ENCODE measurements at regions not wholly inside any gene's neighbourhood (a gene's known extent, or its start where the extent isn't known, plus 50 kb on each side); places are given as distances from the start of the nearest gene placed in this dataset.

DNA sequence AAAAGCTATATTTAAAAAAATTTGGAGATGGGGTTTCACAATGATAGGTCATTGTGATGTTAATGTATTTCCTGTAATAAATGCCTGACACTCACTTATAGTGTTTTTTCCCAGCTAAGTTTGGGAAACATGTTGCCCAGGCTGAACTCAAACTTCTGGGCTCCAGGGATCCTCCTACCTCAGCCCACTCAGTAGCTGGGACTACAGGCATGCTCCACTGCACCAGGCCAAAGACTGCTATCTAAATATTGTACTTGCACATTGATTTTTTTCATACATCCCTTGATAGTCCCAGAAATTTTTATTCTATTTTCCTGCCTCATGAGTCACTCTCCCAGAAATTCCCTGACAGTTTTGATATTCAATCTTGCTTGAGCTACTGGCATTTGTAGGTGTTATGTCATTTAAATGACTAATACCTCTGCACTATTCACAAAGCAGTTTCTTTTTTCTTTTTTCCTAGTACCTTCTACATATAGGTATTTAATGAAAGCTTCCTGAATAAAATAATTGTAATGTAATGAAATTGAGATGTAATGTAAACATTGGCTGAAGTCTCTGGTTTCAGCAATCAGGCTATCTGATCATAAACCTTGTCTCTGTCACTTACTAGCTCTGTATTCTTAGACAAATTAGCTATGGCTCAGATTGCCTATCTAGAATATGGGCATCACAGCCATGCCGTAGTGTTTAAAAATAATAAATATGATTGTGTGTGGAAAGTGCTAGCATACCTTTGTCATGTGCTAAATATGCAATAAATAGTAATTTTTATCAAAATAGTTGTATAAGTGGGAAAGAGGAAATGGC is 1973.0 kb upstream of the AGA start (continued):
- TF ChIP-seq MEF2B (IDR thresholded peaks at IDR 0.05; ENCODE audit: partially characterized antibody, poor library complexity, severe bottlenecking): no peak
- no peak for TF ChIP-seq NRF1 (conservative IDR thresholded peaks at IDR 0.05; ENCODE audit: low read depth, low read length)
- TF ChIP-seq SUZ12 (IDR thresholded peaks at IDR 0.05; ENCODE audit: unreplicated experiment): no peak
- TF ChIP-seq PRDM15 (CRISPR knock-in tag; IDR thresholded peaks at IDR 0.05): no peak

DNA sequence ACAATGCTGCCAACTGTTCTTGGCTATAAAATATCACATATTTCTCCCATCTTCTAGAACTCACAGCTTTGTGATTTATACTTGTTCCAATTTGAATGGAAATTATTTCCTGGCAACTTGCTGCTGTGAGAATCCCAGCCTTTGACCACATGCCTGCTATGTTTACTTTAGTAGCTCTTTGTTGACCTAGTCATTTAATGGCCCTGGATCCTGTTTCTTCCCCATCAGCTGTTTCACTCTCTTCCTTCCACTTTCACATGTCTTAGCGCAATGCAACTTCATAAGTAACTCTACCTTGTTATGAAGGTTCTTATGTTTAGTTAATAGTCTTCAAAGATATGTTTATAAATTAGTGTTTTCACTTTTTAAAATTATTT is 1973.6 kb upstream of the AGA start:
- in situ Hi-C loops (cut with MboI): no loop called here
- no TSS peak for BruUV-seq (replicated peaks)
- TF ChIP-seq MYB (IDR thresholded peaks at IDR 0.05; ENCODE audit: borderline replicate concordance, low read depth, low read length): no peak
- TF ChIP-seq WRNIP1 (IDR thresholded peaks at IDR 0.05; ENCODE audit: borderline replicate concordance, low read depth, low read length): no peak
- TF ChIP-seq SUZ12 (IDR thresholded peaks at IDR 0.05; ENCODE audit: unreplicated experiment): no peak
- TF ChIP-seq, protein P1, sequence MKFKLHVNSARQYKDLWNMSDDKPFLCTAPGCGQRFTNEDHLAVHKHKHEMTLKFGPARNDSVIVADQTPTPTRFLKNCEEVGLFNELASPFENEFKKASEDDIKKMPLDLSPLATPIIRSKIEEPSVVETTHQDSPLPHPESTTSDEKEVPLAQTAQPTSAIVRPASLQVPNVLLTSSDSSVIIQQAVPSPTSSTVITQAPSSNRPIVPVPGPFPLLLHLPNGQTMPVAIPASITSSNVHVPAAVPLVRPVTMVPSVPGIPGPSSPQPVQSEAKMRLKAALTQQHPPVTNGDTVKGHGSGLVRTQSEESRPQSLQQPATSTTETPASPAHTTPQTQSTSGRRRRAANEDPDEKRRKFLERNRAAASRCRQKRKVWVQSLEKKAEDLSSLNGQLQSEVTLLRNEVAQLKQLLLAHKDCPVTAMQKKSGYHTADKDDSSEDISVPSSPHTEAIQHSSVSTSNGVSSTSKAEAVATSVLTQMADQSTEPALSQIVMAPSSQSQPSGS (IDR thresholded peaks at IDR 0.05; ENCODE audit: low read length): no peak
- no peak for TF ChIP-seq TCF12 (IDR thresholded peaks at IDR 0.05; ENCODE audit: low read depth, low read length)
- no peak for TF ChIP-seq NBN (IDR thresholded peaks at IDR 0.05)
- TF ChIP-seq SMARCA5 (IDR thresholded peaks at IDR 0.05): no peak
- no peak for TF ChIP-seq ZNF384 (IDR thresholded peaks at IDR 0.05; ENCODE audit: borderline replicate concordance, low read depth, low read length)
- TF ChIP-seq, protein P2, sequence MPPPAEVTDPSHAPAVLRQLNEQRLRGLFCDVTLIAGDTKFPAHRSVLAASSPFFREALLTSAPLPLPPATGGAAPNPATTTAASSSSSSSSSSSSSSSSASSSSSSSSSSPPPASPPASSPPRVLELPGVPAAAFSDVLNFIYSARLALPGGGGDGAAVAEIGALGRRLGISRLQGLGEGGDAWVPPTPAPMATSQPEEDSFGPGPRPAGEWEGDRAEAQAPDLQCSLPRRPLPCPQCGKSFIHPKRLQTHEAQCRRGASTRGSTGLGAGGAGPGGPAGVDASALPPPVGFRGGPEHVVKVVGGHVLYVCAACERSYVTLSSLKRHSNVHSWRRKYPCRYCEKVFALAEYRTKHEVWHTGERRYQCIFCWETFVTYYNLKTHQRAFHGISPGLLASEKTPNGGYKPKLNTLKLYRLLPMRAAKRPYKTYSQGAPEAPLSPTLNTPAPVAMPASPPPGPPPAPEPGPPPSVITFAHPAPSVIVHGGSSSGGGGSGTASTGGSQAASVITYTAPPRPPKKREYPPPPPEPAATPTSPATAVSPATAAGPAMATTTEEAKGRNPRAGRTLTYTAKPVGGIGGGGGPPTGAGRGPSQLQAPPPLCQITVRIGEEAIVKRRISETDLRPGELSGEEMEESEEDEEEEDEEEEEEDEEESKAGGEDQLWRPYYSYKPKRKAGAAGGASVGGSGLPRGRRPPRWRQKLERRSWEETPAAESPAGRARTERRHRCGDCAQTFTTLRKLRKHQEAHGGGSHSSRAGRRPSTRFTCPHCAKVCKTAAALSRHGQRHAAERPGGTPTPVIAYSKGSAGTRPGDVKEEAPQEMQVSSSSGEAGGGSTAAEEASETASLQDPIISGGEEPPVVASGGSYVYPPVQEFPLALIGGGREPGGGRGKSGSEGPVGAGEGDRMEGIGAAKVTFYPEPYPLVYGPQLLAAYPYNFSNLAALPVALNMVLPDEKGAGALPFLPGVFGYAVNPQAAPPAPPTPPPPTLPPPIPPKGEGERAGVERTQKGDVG (CRISPR knock-in tag; IDR thresholded peaks at IDR 0.05): no peak
- TF ChIP-seq NFYA (IDR thresholded peaks at IDR 0.05; ENCODE audit: borderline replicate concordance, low read depth, low read length): no peak
- TF ChIP-seq MYC (IDR thresholded peaks at IDR 0.05; ENCODE audit: insufficient read depth, insufficient read length, insufficient replicate concordance, low read length, severe bottlenecking): no peak

More for the DNA sequence above, 1973.6 kb upstream of the AGA start:
- H3K36me3 ChIP-seq (ENCODE audit: control insufficient read depth in 2 of 2, insufficient read depth in 2 of 2, low read length in 1 of 2): no peaks in the 10 kb centered on the region
- FAIRE-seq (no peak), DNase-seq (ENCODE audit: low read depth, low spot score) (no peak), ATAC-seq (no peak)
- H3K4me1 ChIP-seq (ENCODE audit: control insufficient read depth, insufficient read depth, low read length): no peaks in the 10 kb centered on the region
- no peaks in the 10 kb centered on the region for H3K9me3 ChIP-seq (replicated peaks; ENCODE audit: control insufficient read depth, insufficient read depth, low read length)
- ChIA-PET RAD21 (ENCODE audit: unreplicated experiment) (no interaction called here), CTCF (interaction anchor here (1.2 kb wide), 1 partner anchor 17 kb away, joined by 3 read pairs; no protein-coding TSS in a partner anchor), SMC1A (ENCODE audit: uncharacterized antibody, unreplicated experiment) (interaction anchor here (1.1 to 1.6 kb wide), 2 partner anchors 8 to 13 kb away, joined by 3 to 9 read pairs; no protein-coding TSS in a partner anchor), POLR2A (no interaction called here)
- intact Hi-C loops (cut with micrococcal nuclease; ENCODE audit: unreplicated experiment): no loop called here
- H3K4me3 ChIP-seq: no peak overlapping the region
- H3K79me2 ChIP-seq (ENCODE audit: control insufficient read depth, insufficient read depth, low read length): no peaks in the 10 kb centered on the region
- no peaks in the 10 kb centered on the region for H3K27me3 ChIP-seq (replicated peaks in 1 of 2; ENCODE audit: control insufficient read depth in 2 of 2, insufficient read depth in 2 of 2, low read length in 1 of 2)
- no peaks in the 10 kb centered on the region for H4K20me1 ChIP-seq (ENCODE audit: control insufficient read depth, insufficient read depth)
- no peak overlapping the region for H3K27ac ChIP-seq (ENCODE audit: control insufficient read depth, insufficient read depth)
- WGBS (ENCODE audit: insufficient coverage, insufficient replicate concordance, low lambda C conversion rate, missing lambda C conversion rate): 67% methylated on average over 1 of the region's 1 CpG
- no peak overlapping the region for H3K4me2 ChIP-seq (ENCODE audit: control insufficient read depth, insufficient read depth)
- no peak overlapping the region for H3K9ac ChIP-seq (ENCODE audit: control insufficient read depth, insufficient read depth, low read length)
- no peak overlapping the region for H2AFZ ChIP-seq (ENCODE audit: control insufficient read depth, low read depth, low read length)

All from GM12878 (cell line).